ENCODE measurements at regions not wholly inside any gene's neighbourhood (a gene's known extent, or its start where the extent isn't known, plus 50 kb on each side); places are given as distances from the start of the nearest gene placed in this dataset.

DNA sequence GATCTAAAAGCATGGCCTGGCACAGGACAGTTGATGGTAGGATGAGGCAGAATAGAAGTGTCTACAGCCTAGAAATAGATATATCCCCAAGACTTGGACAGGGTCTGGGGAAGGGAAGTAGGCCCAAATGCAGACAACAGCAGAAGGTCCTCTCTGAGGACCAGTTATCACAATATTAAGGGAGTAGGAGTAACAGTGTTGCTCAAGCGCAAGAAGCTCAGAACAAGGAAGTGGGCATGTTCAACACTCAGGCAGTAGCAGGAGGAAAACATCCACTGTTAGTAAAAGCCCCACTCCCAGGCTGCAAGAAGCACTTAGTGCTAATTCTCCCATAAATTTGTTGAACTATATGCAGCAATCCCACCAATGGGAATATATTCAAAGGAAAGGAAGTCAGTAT lies 314.7 kb downstream of the METTL4 start:
- DNase-seq (ENCODE audit: low spot score in 2 of 2): no peak
- Histone ChIP-seq H3K4me3 (no peak overlapping the region), H3K36me3 (no peaks in the 10 kb centered on the region), H3K27ac (no peak overlapping the region), H3K27me3 (no peaks in the 10 kb centered on the region), H3K9me3 (peaks cover 0 to 13% of the 10 kb centered on the region in 2 donors), H3K4me1 (no peaks in the 10 kb centered on the region)
- intact Hi-C loops (cut with DNase I; ENCODE audit: low total_unique reads): no loop called here
- TF ChIP-seq, protein P1, sequence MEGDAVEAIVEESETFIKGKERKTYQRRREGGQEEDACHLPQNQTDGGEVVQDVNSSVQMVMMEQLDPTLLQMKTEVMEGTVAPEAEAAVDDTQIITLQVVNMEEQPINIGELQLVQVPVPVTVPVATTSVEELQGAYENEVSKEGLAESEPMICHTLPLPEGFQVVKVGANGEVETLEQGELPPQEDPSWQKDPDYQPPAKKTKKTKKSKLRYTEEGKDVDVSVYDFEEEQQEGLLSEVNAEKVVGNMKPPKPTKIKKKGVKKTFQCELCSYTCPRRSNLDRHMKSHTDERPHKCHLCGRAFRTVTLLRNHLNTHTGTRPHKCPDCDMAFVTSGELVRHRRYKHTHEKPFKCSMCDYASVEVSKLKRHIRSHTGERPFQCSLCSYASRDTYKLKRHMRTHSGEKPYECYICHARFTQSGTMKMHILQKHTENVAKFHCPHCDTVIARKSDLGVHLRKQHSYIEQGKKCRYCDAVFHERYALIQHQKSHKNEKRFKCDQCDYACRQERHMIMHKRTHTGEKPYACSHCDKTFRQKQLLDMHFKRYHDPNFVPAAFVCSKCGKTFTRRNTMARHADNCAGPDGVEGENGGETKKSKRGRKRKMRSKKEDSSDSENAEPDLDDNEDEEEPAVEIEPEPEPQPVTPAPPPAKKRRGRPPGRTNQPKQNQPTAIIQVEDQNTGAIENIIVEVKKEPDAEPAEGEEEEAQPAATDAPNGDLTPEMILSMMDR (IDR thresholded peaks at IDR 0.05): no peak
- TF ChIP-seq POLR2A (IDR thresholded peaks at IDR 0.05): no peak
- no peak for TF ChIP-seq POLR2AphosphoS5 (IDR thresholded peaks at IDR 0.05)

GRCh38 chr18:2258954-2259353 lies 312.4 kb downstream of the METTL4 start:
- Histone ChIP-seq H3K27me3 (no peaks in the 10 kb centered on the region), H3K9me3 (peaks cover 0 to 11% of the 10 kb centered on the region in 2 donors), H3K4me3 (no peak overlapping the region), H3K36me3 (no peaks in the 10 kb centered on the region), H3K4me1 (no peaks in the 10 kb centered on the region), H3K27ac (no peak overlapping the region)
- DNase-seq (ENCODE audit: low spot score in 2 of 2): no peak
- no peak for TF ChIP-seq POLR2A (IDR thresholded peaks at IDR 0.05)
- intact Hi-C loops (cut with DNase I; ENCODE audit: low total_unique reads): no loop called here

DNA sequence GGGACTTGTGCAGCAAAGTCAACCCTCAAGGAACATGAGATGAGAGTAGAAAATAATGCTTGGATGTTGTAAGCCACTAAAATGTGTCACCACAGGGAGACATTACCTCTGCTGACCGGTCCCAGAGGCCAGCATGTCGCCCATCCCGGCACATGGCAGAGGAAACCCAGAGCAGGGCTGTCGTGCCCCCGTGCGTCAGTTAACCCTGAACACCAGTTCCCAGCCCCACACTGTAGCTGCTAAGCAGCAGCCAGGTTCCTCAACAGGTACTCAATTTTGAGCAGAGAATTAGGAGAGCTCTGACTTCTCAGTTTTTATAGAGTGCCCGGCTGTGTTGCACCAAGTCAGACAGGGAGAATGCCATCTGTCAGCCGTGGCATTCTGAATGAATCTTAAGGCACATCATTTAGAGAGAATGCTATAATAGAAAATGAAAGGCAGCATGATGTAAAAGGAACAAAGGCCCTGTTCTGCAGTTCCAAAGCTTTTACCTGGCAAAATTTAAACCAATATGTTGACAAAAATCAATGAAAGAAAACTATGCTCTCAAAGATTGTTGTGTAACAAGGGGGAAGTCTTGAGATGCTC lies 307.9 kb downstream of the METTL4 start:
- no peaks in the 10 kb centered on the region for H3K27me3 ChIP-seq
- H3K9me3 ChIP-seq: no peaks in the 10 kb centered on the region
- DNase-seq (ENCODE audit: low spot score in 2 of 2): no peak
- H3K27ac ChIP-seq: no peak overlapping the region
- H3K4me3 ChIP-seq: no peak overlapping the region
- intact Hi-C loops (cut with DNase I; ENCODE audit: low total_unique reads): no loop called here
- H3K36me3 ChIP-seq: no peaks in the 10 kb centered on the region
- TF ChIP-seq POLR2AphosphoS5 (IDR thresholded peaks at IDR 0.05) (no peak), POLR2A (IDR thresholded peaks at IDR 0.05) (no peak)
- TF ChIP-seq, protein P1 (IDR thresholded peaks at IDR 0.05): no peak
- no peaks in the 10 kb centered on the region for H3K4me1 ChIP-seq

DNA sequence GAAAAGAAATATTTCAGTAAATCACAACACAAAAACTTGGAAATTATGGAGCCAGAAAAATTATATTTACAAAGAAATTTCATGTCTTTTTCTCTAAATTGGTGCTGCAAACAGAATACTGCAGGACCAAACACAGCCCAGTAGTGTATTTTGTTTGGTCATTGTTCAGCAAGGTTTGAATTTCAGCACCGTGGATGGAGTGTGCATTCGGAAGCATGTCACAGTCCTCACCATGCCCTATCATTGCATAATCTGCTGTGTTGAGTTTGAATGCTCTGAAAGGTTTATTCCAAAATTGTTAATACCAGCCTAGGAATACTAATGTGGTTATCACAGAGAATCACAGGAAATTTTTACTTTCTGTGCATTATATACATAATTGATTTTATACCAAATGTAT lies 296.7 kb downstream of the METTL4 start:
- TF ChIP-seq POLR2A (IDR thresholded peaks at IDR 0.05) (no peak), POLR2AphosphoS5 (IDR thresholded peaks at IDR 0.05) (no peak)
- TF ChIP-seq, protein P1 (IDR thresholded peaks at IDR 0.05): no peak
- DNase-seq (ENCODE audit: low spot score in 2 of 2): no peak
- no peak overlapping the region for H3K4me3 ChIP-seq
- H3K27ac ChIP-seq: no peak overlapping the region
- no peaks in the 10 kb centered on the region for H3K27me3 ChIP-seq
- no peaks in the 10 kb centered on the region for H3K36me3 ChIP-seq
- intact Hi-C loops (cut with DNase I; ENCODE audit: low total_unique reads): no loop called here
- no peaks in the 10 kb centered on the region for H3K9me3 ChIP-seq
- no peaks in the 10 kb centered on the region for H3K4me1 ChIP-seq

DNA sequence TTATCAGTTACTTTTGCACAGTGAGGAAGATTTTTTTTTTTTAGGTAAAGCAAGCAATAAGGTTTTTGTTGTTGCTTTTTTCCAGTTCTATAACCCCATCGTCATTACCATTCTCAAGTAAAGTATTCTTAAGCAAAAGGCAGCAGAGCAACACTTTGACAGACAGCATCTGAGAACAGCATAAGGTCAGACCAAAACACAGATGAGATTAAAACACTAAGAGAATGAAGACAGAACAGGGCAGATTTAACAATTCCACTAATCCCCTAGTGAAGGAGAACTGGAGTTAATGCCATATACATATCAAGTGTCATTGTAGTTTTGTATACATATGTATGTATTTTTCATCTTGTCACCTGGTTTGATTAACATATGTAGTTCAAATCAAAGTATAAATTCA lies 290.2 kb downstream of the METTL4 start:
- no peak overlapping the region for H3K4me3 ChIP-seq
- TF ChIP-seq, protein P1 (IDR thresholded peaks at IDR 0.05): no peak
- no peak for TF ChIP-seq POLR2A (IDR thresholded peaks at IDR 0.05)
- no peak for TF ChIP-seq POLR2AphosphoS5 (IDR thresholded peaks at IDR 0.05)
- no peak overlapping the region for H3K27ac ChIP-seq
- DNase-seq (ENCODE audit: low spot score in 2 of 2): no peak
- no peaks in the 10 kb centered on the region for H3K4me1 ChIP-seq
- intact Hi-C loops (cut with DNase I; ENCODE audit: low total_unique reads): loop anchor here (2.0 to 5.0 kb wide), 2 partner anchors 68 to 404 kb away; no protein-coding TSS in a partner anchor
- H3K36me3 ChIP-seq: no peaks in the 10 kb centered on the region
- no peaks in the 10 kb centered on the region for H3K27me3 ChIP-seq
- no peaks in the 10 kb centered on the region for H3K9me3 ChIP-seq

Measured in breast epithelium (tissue), 4 donors.